Neural cell (in vitro differentiated cells): ENCODE measurements at regions not wholly inside any gene's neighbourhood (a gene's known extent, or its start where the extent isn't known, plus 50 kb on each side); places are given as distances from the start of the nearest gene placed in this dataset.

Experiments used
- H2AFZ ChIP-seq: fragments of 200-600, 300-800 bp; sonication (generic), shearing (Covaris generic); 2 replicates; pipeline ENCODE4 v1.6.0; 2014; ENCODE audit warnings: low read depth, mild to moderate bottlenecking, antibody characterized with exemption, low read length, moderate library complexity
- H3F3A ChIP-seq: fragments of 200-600 bp; shearing (Covaris generic); 2 replicates; pipeline ENCODE4 v1.6.1; 2016; ENCODE audit warnings: mild to moderate bottlenecking, moderate library complexity, mixed read lengths, antibody characterized with exemption, low read length; ENCODE audit not compliant: insufficient read depth, poor library complexity, severe bottlenecking
- H3K27ac ChIP-seq: fragments of 200-600, 300-800 bp; sonication (generic), shearing (Covaris generic); 2 replicates; pipeline ENCODE4 v1.5.1; 2014; ENCODE audit warnings: mild to moderate bottlenecking, low read length, moderate library complexity
- H3K27me3 ChIP-seq: fragments of 300-800, 200-600 bp; sonication (generic), shearing (Covaris generic); 2 replicates; pipeline ENCODE4 v1.6.0; 2014; ENCODE audit warnings: mild to moderate bottlenecking, low read depth, low read length, moderate library complexity; ENCODE audit not compliant: insufficient read depth
- H3K36me3 ChIP-seq: fragments of 300-800, 200-600 bp; sonication (generic), shearing (Covaris generic); 2 replicates; pipeline ENCODE4 v1.5.1; 2014; ENCODE audit warnings: mild to moderate bottlenecking, antibody characterized with exemption, low read length, moderate library complexity; ENCODE audit not compliant: insufficient read depth
- H3K4me2 ChIP-seq: fragments of 300-800, 200-600 bp; sonication (generic), shearing (Covaris generic); 2 replicates; pipeline ENCODE4 v1.6.0; 2014; ENCODE audit warnings: mild to moderate bottlenecking, low read length
- H3K4me3 ChIP-seq: fragments of 300-800, 200-600 bp; sonication (generic), shearing (Covaris generic); 2 replicates; pipeline ENCODE4 v1.5.1; 2014; ENCODE audit warnings: mild to moderate bottlenecking, low read length, moderate library complexity
- H3K79me2 ChIP-seq: fragments of 200-600 bp; shearing (Covaris generic); replicated peaks from 2 replicates; pipeline ENCODE4 v1.6.0; 2014; ENCODE audit warnings: mild to moderate bottlenecking, low read length, moderate library complexity; ENCODE audit not compliant: insufficient read depth
- H3K9ac ChIP-seq: fragments of 300-800, 200-600 bp; sonication (generic), shearing (Covaris generic); 2 replicates; pipeline ENCODE4 v1.6.1; 2016; ENCODE audit warnings: mild to moderate bottlenecking, low read length, mixed read lengths
- H3K9me2 ChIP-seq: fragments of 200-600 bp; shearing (Covaris generic); 2 replicates; pipeline ENCODE4 v1.6.1; 2016; ENCODE audit warnings: mild to moderate bottlenecking, low read length, mixed read lengths; ENCODE audit not compliant: insufficient read depth
- H3K9me3 ChIP-seq: fragments of 200-600, 300-800 bp; sonication (generic), shearing (Covaris generic); 2 replicates; pipeline ENCODE4 v1.6.1; 2016; ENCODE audit warnings: mild to moderate bottlenecking, mixed run types, low read length, moderate library complexity, mixed read lengths
- H4K20me1 ChIP-seq: fragments of 200-600 bp; shearing (Covaris generic); 2 replicates; pipeline ENCODE4 v1.6.1; 2016; ENCODE audit warnings: mild to moderate bottlenecking, mixed run types; ENCODE audit not compliant: insufficient read depth
- EP300 ChIP-seq: fragments of 450-650 bp; conservative IDR thresholded peaks from 2 replicates; pipeline ENCODE4 v1.6.1; 2014; ENCODE audit warnings: antibody characterized with exemption, mild to moderate bottlenecking, moderate library complexity; ENCODE audit not compliant: poor library complexity, severe bottlenecking
- EZH2 ChIP-seq: fragments of 200-600, 300-800 bp; shearing (Covaris generic), sonication (generic); IDR thresholded peaks from 2 replicates; pipeline ENCODE4 v1.6.1; 2014; ENCODE audit warnings: antibody characterized with exemption, low read length, borderline replicate concordance, mild to moderate bottlenecking; ENCODE audit not compliant: insufficient read depth, poor library complexity, severe bottlenecking
- MXI1 ChIP-seq: fragments of 450-650 bp; conservative IDR thresholded peaks from 2 replicates; pipeline ENCODE4 v1.6.1; 2014; ENCODE audit warnings: antibody characterized with exemption, mild to moderate bottlenecking; ENCODE audit not compliant: poor library complexity, severe bottlenecking
- POLR2AphosphoS5 ChIP-seq: IDR thresholded peaks from 2 replicates; pipeline ENCODE4 v1.6.1; 2012
- RAD21 ChIP-seq: fragments of 450-650 bp; conservative IDR thresholded peaks from 2 replicates; pipeline ENCODE4 v1.6.1; 2014; ENCODE audit warnings: antibody characterized with exemption, mild to moderate bottlenecking, moderate library complexity
- SMC3 ChIP-seq: fragments of 450-650 bp; conservative IDR thresholded peaks from 2 replicates; pipeline ENCODE4 v1.6.1; 2014; ENCODE audit warnings: antibody characterized with exemption, mild to moderate bottlenecking, moderate library complexity; ENCODE audit not compliant: poor library complexity
- TAF1 ChIP-seq: IDR thresholded peaks from 2 replicates; pipeline ENCODE4 v1.6.1; 2012; ENCODE audit warnings: low read depth
- TF ChIP-seq, protein P1 (sequence below): fragments of 450-650 bp; IDR thresholded peaks from 2 replicates; pipeline ENCODE4 v1.5.1; 2014; ENCODE audit warnings: antibody characterized with exemption, mild to moderate bottlenecking, moderate library complexity; ENCODE audit not compliant: poor library complexity, severe bottlenecking
- TF ChIP-seq, protein P2 (sequence below): IDR thresholded peaks from 2 replicates; pipeline ENCODE4 v1.6.1; 2012; ENCODE audit warnings: borderline replicate concordance

- Histone ChIP-seq H3F3A (no peaks in the 10 kb centered on the region), H3K36me3 (no peaks in the 10 kb centered on the region), H4K20me1 (no peaks in the 10 kb centered on the region), H3K27ac (no peak overlapping the region), H3K9me3 (no peaks in the 10 kb centered on the region), H2AFZ (no peak overlapping the region), H3K4me2 (no peak overlapping the region), H3K9ac (no peak overlapping the region), H3K4me3 (no peak overlapping the region), H3K79me2 (no peaks in the 10 kb centered on the region), H3K9me2 (no peaks in the 10 kb centered on the region), H3K27me3 (no peaks in the 10 kb centered on the region)
- no peak for TF ChIP-seq POLR2AphosphoS5
- TF ChIP-seq, protein P1, sequence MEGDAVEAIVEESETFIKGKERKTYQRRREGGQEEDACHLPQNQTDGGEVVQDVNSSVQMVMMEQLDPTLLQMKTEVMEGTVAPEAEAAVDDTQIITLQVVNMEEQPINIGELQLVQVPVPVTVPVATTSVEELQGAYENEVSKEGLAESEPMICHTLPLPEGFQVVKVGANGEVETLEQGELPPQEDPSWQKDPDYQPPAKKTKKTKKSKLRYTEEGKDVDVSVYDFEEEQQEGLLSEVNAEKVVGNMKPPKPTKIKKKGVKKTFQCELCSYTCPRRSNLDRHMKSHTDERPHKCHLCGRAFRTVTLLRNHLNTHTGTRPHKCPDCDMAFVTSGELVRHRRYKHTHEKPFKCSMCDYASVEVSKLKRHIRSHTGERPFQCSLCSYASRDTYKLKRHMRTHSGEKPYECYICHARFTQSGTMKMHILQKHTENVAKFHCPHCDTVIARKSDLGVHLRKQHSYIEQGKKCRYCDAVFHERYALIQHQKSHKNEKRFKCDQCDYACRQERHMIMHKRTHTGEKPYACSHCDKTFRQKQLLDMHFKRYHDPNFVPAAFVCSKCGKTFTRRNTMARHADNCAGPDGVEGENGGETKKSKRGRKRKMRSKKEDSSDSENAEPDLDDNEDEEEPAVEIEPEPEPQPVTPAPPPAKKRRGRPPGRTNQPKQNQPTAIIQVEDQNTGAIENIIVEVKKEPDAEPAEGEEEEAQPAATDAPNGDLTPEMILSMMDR = no peak
- TF ChIP-seq EP300 = no peak
Measured at GRCh38 chr2:436205-436604, 148.3 kb upstream of the ALKAL2 start.

GRCh38 chr2:434625-435024, 146.7 kb upstream of the ALKAL2 start:
- Histone ChIP-seq H3K27me3 (no peaks in the 10 kb centered on the region), H3K9me2 (no peaks in the 10 kb centered on the region), H3K9me3 (no peaks in the 10 kb centered on the region), H2AFZ (no peak overlapping the region), H3K27ac (no peak overlapping the region), H3K36me3 (no peaks in the 10 kb centered on the region), H3K4me3 (no peak overlapping the region), H3K79me2 (no peaks in the 10 kb centered on the region), H4K20me1 (no peaks in the 10 kb centered on the region), H3K9ac (no peak overlapping the region), H3K4me2 (no peak overlapping the region), H3F3A (no peaks in the 10 kb centered on the region)
- TF ChIP-seq EZH2 = no peak
- TF ChIP-seq, protein P2, sequence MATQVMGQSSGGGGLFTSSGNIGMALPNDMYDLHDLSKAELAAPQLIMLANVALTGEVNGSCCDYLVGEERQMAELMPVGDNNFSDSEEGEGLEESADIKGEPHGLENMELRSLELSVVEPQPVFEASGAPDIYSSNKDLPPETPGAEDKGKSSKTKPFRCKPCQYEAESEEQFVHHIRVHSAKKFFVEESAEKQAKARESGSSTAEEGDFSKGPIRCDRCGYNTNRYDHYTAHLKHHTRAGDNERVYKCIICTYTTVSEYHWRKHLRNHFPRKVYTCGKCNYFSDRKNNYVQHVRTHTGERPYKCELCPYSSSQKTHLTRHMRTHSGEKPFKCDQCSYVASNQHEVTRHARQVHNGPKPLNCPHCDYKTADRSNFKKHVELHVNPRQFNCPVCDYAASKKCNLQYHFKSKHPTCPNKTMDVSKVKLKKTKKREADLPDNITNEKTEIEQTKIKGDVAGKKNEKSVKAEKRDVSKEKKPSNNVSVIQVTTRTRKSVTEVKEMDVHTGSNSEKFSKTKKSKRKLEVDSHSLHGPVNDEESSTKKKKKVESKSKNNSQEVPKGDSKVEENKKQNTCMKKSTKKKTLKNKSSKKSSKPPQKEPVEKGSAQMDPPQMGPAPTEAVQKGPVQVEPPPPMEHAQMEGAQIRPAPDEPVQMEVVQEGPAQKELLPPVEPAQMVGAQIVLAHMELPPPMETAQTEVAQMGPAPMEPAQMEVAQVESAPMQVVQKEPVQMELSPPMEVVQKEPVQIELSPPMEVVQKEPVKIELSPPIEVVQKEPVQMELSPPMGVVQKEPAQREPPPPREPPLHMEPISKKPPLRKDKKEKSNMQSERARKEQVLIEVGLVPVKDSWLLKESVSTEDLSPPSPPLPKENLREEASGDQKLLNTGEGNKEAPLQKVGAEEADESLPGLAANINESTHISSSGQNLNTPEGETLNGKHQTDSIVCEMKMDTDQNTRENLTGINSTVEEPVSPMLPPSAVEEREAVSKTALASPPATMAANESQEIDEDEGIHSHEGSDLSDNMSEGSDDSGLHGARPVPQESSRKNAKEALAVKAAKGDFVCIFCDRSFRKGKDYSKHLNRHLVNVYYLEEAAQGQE = no peak
- TF ChIP-seq RAD21 = no peak
- no peak for TF ChIP-seq MXI1
- TF ChIP-seq, protein P1 = no peak
- TF ChIP-seq TAF1 = no peak
- TF ChIP-seq POLR2AphosphoS5 = no peak
- no peak for TF ChIP-seq EP300
- no peak for TF ChIP-seq SMC3
